ENCODE measurements at regions not wholly inside any gene's neighbourhood (a gene's known extent, or its start where the extent isn't known, plus 50 kb on each side); places are given as distances from the start of the nearest gene placed in this dataset.

DNA sequence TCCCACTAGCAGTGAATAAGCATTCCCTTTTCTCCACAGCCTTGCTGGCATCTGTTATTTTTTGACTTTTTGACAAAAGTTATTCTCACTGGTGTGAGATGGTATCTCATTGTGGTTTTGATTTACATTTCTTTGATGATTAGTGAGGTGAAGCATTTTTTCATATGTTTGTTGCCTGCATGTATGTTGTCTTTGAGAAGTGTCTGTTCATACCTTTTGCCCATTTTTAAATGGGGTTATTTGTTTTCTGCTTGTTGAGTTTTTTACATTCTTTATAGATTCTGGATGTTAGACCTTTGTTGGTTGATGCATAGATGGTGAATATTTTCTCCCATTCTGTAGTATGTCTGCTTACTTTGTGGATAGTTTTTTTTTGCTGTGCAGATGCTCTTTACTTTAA lies 171.7 kb downstream of the SREK1 start:
- Histone ChIP-seq H3K36me3 (no peaks in the 10 kb centered on the region), H3K9ac (no peak overlapping the region), H3K4me3 (no peak overlapping the region), H3K27me3 (no peaks in the 10 kb centered on the region), H4K20me1 (ENCODE audit: low read depth) (no peaks in the 10 kb centered on the region), H3K27ac (no peak overlapping the region), H3K79me2 (ENCODE audit: low read depth) (no peaks in the 10 kb centered on the region), H3K4me1 (no peaks in the 10 kb centered on the region), H3K4me2 (no peak overlapping the region), H3F3A (ENCODE audit: low read depth) (no peaks in the 10 kb centered on the region), H3K9me3 (ENCODE audit: low read depth) (no peaks in the 10 kb centered on the region), H2AFZ (replicated peaks) (no peak overlapping the region)
- H3K4me3 Mint-ChIP-seq: no peak overlapping the region
- DNase-seq (ENCODE audit: low spot score): no peak
- no peak overlapping the region for H3K27ac Mint-ChIP-seq
- TF ChIP-seq EZH2phosphoT487 (IDR thresholded peaks at IDR 0.05) (no peak), EZH2 (IDR thresholded peaks at IDR 0.05) (no peak)
- H3K36me3 Mint-ChIP-seq: no peaks in the 10 kb centered on the region
- H3K27me3 Mint-ChIP-seq (ENCODE audit: insufficient read depth, low read depth): no peaks in the 10 kb centered on the region
- H3K9me3 Mint-ChIP-seq: peaks cover 25% of the 10 kb centered on the region
- no peaks in the 10 kb centered on the region for H3K4me1 Mint-ChIP-seq

GRCh38 chr5:66322786-66323528 lies 178.9 kb downstream of the SREK1 start:
- TF ChIP-seq, protein P1, sequence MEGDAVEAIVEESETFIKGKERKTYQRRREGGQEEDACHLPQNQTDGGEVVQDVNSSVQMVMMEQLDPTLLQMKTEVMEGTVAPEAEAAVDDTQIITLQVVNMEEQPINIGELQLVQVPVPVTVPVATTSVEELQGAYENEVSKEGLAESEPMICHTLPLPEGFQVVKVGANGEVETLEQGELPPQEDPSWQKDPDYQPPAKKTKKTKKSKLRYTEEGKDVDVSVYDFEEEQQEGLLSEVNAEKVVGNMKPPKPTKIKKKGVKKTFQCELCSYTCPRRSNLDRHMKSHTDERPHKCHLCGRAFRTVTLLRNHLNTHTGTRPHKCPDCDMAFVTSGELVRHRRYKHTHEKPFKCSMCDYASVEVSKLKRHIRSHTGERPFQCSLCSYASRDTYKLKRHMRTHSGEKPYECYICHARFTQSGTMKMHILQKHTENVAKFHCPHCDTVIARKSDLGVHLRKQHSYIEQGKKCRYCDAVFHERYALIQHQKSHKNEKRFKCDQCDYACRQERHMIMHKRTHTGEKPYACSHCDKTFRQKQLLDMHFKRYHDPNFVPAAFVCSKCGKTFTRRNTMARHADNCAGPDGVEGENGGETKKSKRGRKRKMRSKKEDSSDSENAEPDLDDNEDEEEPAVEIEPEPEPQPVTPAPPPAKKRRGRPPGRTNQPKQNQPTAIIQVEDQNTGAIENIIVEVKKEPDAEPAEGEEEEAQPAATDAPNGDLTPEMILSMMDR (IDR thresholded peaks at IDR 0.05): no peak
- TF ChIP-seq EZH2phosphoT487 (IDR thresholded peaks at IDR 0.05) (no peak), EZH2 (IDR thresholded peaks at IDR 0.05) (no peak)
- Mint-ChIP-seq H3K4me1 (peaks cover 6% of the 10 kb centered on the region), H3K4me3 (no peak overlapping the region), H3K27ac (no peak overlapping the region), H3K36me3 (no peaks in the 10 kb centered on the region), H3K27me3 (ENCODE audit: insufficient read depth, low read depth) (no peaks in the 10 kb centered on the region), H3K9me3 (no peaks in the 10 kb centered on the region)
- Histone ChIP-seq H3K4me1 (peaks cover 5% of the 10 kb centered on the region), H3K36me3 (no peaks in the 10 kb centered on the region), H2AFZ (replicated peaks) (peak overlapping the region; percentile 47), H3K27me3 (no peaks in the 10 kb centered on the region), H3F3A (ENCODE audit: low read depth) (no peaks in the 10 kb centered on the region), H3K9me3 (ENCODE audit: low read depth) (no peaks in the 10 kb centered on the region), H3K27ac (no peak overlapping the region), H3K4me2 (no peak overlapping the region), H3K4me3 (no peak overlapping the region), H4K20me1 (ENCODE audit: low read depth) (no peaks in the 10 kb centered on the region), H3K79me2 (ENCODE audit: low read depth) (no peaks in the 10 kb centered on the region), H3K9ac (no peak overlapping the region)
- no peak for DNase-seq (ENCODE audit: low spot score)

DNA sequence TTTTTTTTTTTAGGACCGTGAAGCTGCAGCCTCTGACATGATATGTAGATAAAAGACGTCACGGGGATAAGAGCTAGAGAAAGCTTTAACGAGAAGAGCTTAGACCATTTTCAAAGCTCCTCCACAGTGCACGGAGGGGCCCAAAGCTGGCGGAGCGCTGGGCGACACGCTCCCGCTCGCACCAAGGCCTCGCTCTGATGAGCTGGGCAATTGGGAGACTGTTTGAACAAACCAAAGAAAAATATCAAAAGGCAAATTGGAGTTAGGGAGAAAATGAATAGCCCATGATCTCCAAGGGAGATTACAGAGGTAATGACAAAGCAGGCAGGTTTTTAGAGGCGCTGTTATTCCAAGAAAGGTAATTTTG lies 179.4 kb downstream of the SREK1 start:
- H3K9me3 Mint-ChIP-seq: no peaks in the 10 kb centered on the region
- H3K4me1 Mint-ChIP-seq: peaks cover 6% of the 10 kb centered on the region

DNA sequence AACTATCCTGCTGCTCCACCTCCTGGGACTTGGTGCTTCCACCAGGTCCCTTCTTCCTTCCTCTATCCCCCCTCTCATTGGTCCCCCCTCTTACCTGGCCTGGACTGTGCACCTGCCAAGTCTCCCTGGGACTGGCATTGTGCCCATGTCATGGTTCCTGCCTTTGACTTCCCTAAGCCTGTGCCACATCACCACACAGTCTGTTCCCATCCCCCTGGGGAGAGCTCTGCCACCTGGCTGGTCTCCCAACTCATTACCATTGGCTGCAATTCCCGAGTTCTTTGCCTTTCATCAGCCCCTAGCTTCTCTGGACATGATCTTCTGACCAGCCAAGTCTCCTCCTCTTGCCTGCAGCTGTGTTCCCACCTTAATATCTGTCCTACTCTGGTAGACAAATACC lies 180.3 kb downstream of the SREK1 start:
- H3K79me2 ChIP-seq (ENCODE audit: low read depth): no peaks in the 10 kb centered on the region
- Mint-ChIP-seq H3K27me3 (ENCODE audit: insufficient read depth, low read depth) (no peaks in the 10 kb centered on the region), H3K4me3 (no peak overlapping the region), H3K4me1 (peaks cover 6% of the 10 kb centered on the region), H3K27ac (no peak overlapping the region), H3K36me3 (no peaks in the 10 kb centered on the region), H3K9me3 (no peaks in the 10 kb centered on the region)
- no peaks in the 10 kb centered on the region for H3K27me3 ChIP-seq
- DNase-seq (ENCODE audit: low spot score): no peak
- no peak overlapping the region for H3K4me2 ChIP-seq
- H3K27ac ChIP-seq: no peak overlapping the region
- H3K9me3 ChIP-seq (ENCODE audit: low read depth): no peaks in the 10 kb centered on the region
- no peak overlapping the region for H3K4me3 ChIP-seq
- H3K36me3 ChIP-seq: no peaks in the 10 kb centered on the region
- H3K9ac ChIP-seq: no peak overlapping the region
- no peaks in the 10 kb centered on the region for H3F3A ChIP-seq (ENCODE audit: low read depth)
- peaks cover 6% of the 10 kb centered on the region for H3K4me1 ChIP-seq
- TF ChIP-seq, protein P1 (IDR thresholded peaks at IDR 0.05): no peak
- TF ChIP-seq EZH2 (IDR thresholded peaks at IDR 0.05) (no peak), EZH2phosphoT487 (IDR thresholded peaks at IDR 0.05) (no peak)
- no peaks in the 10 kb centered on the region for H4K20me1 ChIP-seq (ENCODE audit: low read depth)
- H2AFZ ChIP-seq (replicated peaks): no peak overlapping the region

More for the DNA sequence above, 179.4 kb downstream of the SREK1 start:
- no peaks in the 10 kb centered on the region for H3K79me2 ChIP-seq (ENCODE audit: low read depth)
- no peak overlapping the region for H2AFZ ChIP-seq (replicated peaks)
- H3K27ac ChIP-seq: no peak overlapping the region
- H3K4me1 ChIP-seq: peaks cover 5% of the 10 kb centered on the region
- no peak overlapping the region for H3K27ac Mint-ChIP-seq
- no peak overlapping the region for H3K4me3 Mint-ChIP-seq
- no peaks in the 10 kb centered on the region for H4K20me1 ChIP-seq (ENCODE audit: low read depth)
- DNase-seq (ENCODE audit: low spot score): no peak
- no peak overlapping the region for H3K4me2 ChIP-seq
- H3F3A ChIP-seq (ENCODE audit: low read depth): no peaks in the 10 kb centered on the region
- TF ChIP-seq EZH2 (IDR thresholded peaks at IDR 0.05) (no peak), EZH2phosphoT487 (IDR thresholded peaks at IDR 0.05) (no peak)
- TF ChIP-seq, protein P1 (IDR thresholded peaks at IDR 0.05): no peak
- no peaks in the 10 kb centered on the region for H3K9me3 ChIP-seq (ENCODE audit: low read depth)
- H3K9ac ChIP-seq: no peak overlapping the region
- no peaks in the 10 kb centered on the region for H3K27me3 ChIP-seq
- no peaks in the 10 kb centered on the region for H3K36me3 Mint-ChIP-seq
- no peaks in the 10 kb centered on the region for H3K27me3 Mint-ChIP-seq (ENCODE audit: insufficient read depth, low read depth)
- no peaks in the 10 kb centered on the region for H3K36me3 ChIP-seq
- H3K4me3 ChIP-seq: no peak overlapping the region

All from neural progenitor cell (in vitro differentiated cells).